Loucy (cell line): ENCODE measurements at regions not wholly inside any gene's neighbourhood (a gene's known extent, or its start where the extent isn't known, plus 50 kb on each side); places are given as distances from the start of the nearest gene placed in this dataset.
"Not testable (repeated sequence)": the region's sequence is repeated elsewhere in the genome, so short reads cannot be mapped to it uniquely, and the experiment has no call there.

Experiments used
- H2AFZ ChIP-seq: fragments of 200-600 bp; sonication (generic); 2 replicates; pipeline ENCODE4 v1.6.0; 2016; ENCODE audit warnings: antibody characterized with exemption, mild to moderate bottlenecking, low read length, moderate library complexity
- H3F3A ChIP-seq: fragments of 200-600 bp; 2 replicates; pipeline ENCODE4 v1.6.0; 2016; ENCODE audit warnings: antibody characterized with exemption, low read depth, mild to moderate bottlenecking
- H3K27me3 ChIP-seq: fragments of 200-600 bp; sonication (generic); 2 replicates; pipeline ENCODE4 v1.6.1; 2014; ENCODE audit warnings: low read length, mild to moderate bottlenecking; ENCODE audit not compliant: insufficient read depth, poor library complexity, severe bottlenecking
- H3K36me3 ChIP-seq: fragments of 200-600 bp; sonication (generic); 2 replicates; pipeline ENCODE4 v1.6.1; 2016; ENCODE audit warnings: low read length; ENCODE audit not compliant: insufficient read depth
- H3K4me1 ChIP-seq: fragments of 200-600 bp; sonication (generic); 2 replicates; pipeline ENCODE4 v1.5.1; 2014; ENCODE audit warnings: low read length, mild to moderate bottlenecking; ENCODE audit not compliant: insufficient read depth, poor library complexity, severe bottlenecking
- H3K4me2 ChIP-seq: fragments of 200-600 bp; sonication (generic); 2 replicates; pipeline ENCODE4 v1.6.0; 2014; ENCODE audit warnings: antibody characterized with exemption, low read length, low read depth, mild to moderate bottlenecking; ENCODE audit not compliant: poor library complexity, severe bottlenecking
- H3K4me3 ChIP-seq: fragments of 200-600 bp; sonication (generic); 2 replicates; pipeline ENCODE4 v1.5.1; 2014; ENCODE audit warnings: low read length, mild to moderate bottlenecking, mixed read lengths; ENCODE audit not compliant: poor library complexity, severe bottlenecking
- H3K79me2 ChIP-seq: fragments of 200-600 bp; sonication (generic); 2 replicates; pipeline ENCODE4 v1.6.1; 2014; ENCODE audit warnings: low read length; ENCODE audit not compliant: insufficient read depth
- H3K9ac ChIP-seq: fragments of 200-600 bp; sonication (generic); 2 replicates; pipeline ENCODE4 v1.6.0; 2014; ENCODE audit warnings: mild to moderate bottlenecking, low read depth, low read length, moderate library complexity; ENCODE audit not compliant: poor library complexity, severe bottlenecking
- H3K9me2 ChIP-seq: fragments of 200-600 bp; sonication (generic); replicated peaks from 2 replicates; pipeline ENCODE4 v1.6.1; 2016; ENCODE audit warnings: low read depth, low read length, mixed read lengths
- H3K9me3 ChIP-seq: fragments of 200-600 bp; sonication (generic); 2 replicates; pipeline ENCODE4 v1.6.1; 2014; ENCODE audit warnings: mild to moderate bottlenecking, antibody characterized with exemption, low read length, low read depth; ENCODE audit not compliant: insufficient read depth
- H4K20me1 ChIP-seq: fragments of 200-600 bp; sonication (generic); 2 replicates; pipeline ENCODE4 v1.6.0; 2014; ENCODE audit warnings: antibody characterized with exemption, low read length, mild to moderate bottlenecking; ENCODE audit not compliant: insufficient read depth, poor library complexity, severe bottlenecking
- EZH2phosphoT487 ChIP-seq: fragments of 200-600 bp; IDR thresholded peaks from 2 replicates; pipeline ENCODE4 v1.6.1; 2018; ENCODE audit warnings: antibody characterized with exemption, mild to moderate bottlenecking, moderate library complexity, borderline replicate concordance
- TF ChIP-seq, protein P1 (sequence below): fragments of 200-600 bp; sonication (generic); conservative IDR thresholded peaks from 2 replicates; pipeline ENCODE4 v1.5.1; 2014; ENCODE audit warnings: mild to moderate bottlenecking, antibody characterized with exemption, low read length

DNA sequence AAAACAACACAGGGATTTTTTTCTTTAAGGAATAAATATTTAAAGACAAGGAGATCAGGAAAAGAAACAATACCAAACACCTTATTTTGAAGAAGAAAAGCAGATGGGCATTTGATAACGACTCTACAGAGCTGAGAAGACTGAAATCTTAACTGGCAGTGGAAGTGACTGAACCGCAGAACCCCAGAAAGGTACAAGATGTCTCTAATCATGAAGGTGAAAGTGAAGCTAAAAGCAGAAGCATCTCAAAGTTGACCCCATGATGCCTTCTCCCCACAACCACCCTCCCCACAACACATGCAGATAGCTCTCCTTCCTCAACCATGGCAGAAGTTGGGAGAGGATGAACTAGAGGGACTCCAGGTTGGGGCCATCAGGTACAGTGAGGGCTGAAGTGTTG lies 129.6 kb downstream of the ZNF648 start:
- H2AFZ ChIP-seq = no peak overlapping the region

DNA sequence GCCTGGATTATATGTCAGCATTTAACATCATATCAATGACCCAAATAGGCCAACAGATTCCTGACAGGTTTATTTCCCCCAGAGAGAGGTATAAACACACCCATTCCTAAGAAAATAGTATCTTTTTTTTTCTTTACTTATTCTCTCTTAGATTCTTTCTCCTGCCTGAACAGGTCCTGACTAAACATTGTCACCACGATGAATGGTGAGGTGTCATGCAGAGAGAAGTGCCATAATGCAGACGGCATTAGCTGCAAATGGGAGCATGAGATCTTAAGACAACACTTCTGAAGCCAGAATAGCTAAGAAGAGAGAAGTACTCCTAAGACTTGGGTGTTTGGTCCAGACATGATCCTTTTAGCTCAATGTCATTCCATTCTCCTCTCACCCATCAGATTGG lies 131.3 kb downstream of the ZNF648 start:
- Histone ChIP-seq H2AFZ (no peak overlapping the region), H3K4me1 (no peaks in the 10 kb centered on the region)

More for the DNA sequence above, 129.6 kb downstream of the ZNF648 start:
- no peak overlapping the region for H3K4me2 ChIP-seq
- no peak for TF ChIP-seq EZH2phosphoT487
- TF ChIP-seq, protein P1, sequence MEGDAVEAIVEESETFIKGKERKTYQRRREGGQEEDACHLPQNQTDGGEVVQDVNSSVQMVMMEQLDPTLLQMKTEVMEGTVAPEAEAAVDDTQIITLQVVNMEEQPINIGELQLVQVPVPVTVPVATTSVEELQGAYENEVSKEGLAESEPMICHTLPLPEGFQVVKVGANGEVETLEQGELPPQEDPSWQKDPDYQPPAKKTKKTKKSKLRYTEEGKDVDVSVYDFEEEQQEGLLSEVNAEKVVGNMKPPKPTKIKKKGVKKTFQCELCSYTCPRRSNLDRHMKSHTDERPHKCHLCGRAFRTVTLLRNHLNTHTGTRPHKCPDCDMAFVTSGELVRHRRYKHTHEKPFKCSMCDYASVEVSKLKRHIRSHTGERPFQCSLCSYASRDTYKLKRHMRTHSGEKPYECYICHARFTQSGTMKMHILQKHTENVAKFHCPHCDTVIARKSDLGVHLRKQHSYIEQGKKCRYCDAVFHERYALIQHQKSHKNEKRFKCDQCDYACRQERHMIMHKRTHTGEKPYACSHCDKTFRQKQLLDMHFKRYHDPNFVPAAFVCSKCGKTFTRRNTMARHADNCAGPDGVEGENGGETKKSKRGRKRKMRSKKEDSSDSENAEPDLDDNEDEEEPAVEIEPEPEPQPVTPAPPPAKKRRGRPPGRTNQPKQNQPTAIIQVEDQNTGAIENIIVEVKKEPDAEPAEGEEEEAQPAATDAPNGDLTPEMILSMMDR = no peak
- H3K9me3 ChIP-seq = no peaks in the 10 kb centered on the region
- H3K4me3 ChIP-seq = no peak overlapping the region
- H3K36me3 ChIP-seq = no peaks in the 10 kb centered on the region
- no peaks in the 10 kb centered on the region for H3F3A ChIP-seq
- no peaks in the 10 kb centered on the region for H3K79me2 ChIP-seq
- H4K20me1 ChIP-seq = no peaks in the 10 kb centered on the region
- H3K9ac ChIP-seq = no peak overlapping the region
- no peaks in the 10 kb centered on the region for H3K9me2 ChIP-seq
- no peaks in the 10 kb centered on the region for H3K4me1 ChIP-seq
- H3K27me3 ChIP-seq = no peaks in the 10 kb centered on the region

DNA sequence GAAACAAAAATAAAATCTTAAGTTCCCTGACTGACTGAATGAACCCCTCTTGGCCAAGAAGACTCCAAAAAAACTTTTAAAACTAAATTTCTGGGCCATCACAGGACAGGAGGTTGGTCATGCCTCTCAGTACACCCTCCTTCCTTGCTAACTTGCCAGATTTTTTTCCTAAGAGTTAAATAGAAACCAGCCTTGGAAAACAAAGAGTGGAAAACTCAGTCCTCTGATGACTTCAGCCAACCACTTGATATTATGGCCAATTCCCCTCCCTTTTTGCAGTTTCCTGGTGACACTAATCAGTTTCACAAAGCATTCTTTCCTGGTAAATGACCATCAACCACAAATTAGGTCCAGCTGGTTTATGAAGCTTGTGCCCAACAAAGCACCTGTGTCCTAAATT lies 134.8 kb downstream of the ZNF648 start:
- H3K4me3 ChIP-seq = no peak overlapping the region
- no peaks in the 10 kb centered on the region for H3K9me3 ChIP-seq
- no peaks in the 10 kb centered on the region for H4K20me1 ChIP-seq
- H3K27me3 ChIP-seq = no peaks in the 10 kb centered on the region
- no peaks in the 10 kb centered on the region for H3K4me1 ChIP-seq
- TF ChIP-seq EZH2phosphoT487 = no peak
- TF ChIP-seq, protein P1 = no peak
- H2AFZ ChIP-seq = no peak overlapping the region
- H3F3A ChIP-seq = no peaks in the 10 kb centered on the region
- H3K9ac ChIP-seq = no peak overlapping the region
- H3K79me2 ChIP-seq = no peaks in the 10 kb centered on the region
- H3K9me2 ChIP-seq = no peaks in the 10 kb centered on the region
- no peak overlapping the region for H3K4me2 ChIP-seq
- no peaks in the 10 kb centered on the region for H3K36me3 ChIP-seq

More for the DNA sequence above, 131.3 kb downstream of the ZNF648 start:
- Histone ChIP-seq H3K79me2 (no peaks in the 10 kb centered on the region), H3K9ac (no peak overlapping the region), H3K9me3 (no peaks in the 10 kb centered on the region), H3K36me3 (no peaks in the 10 kb centered on the region), H3K4me3 (no peak overlapping the region), H3K9me2 (no peaks in the 10 kb centered on the region), H3F3A (no peaks in the 10 kb centered on the region), H3K27me3 (no peaks in the 10 kb centered on the region), H4K20me1 (no peaks in the 10 kb centered on the region), H3K4me2 (no peak overlapping the region)
- TF ChIP-seq, protein P1 = no peak
- TF ChIP-seq EZH2phosphoT487 = no peak

DNA sequence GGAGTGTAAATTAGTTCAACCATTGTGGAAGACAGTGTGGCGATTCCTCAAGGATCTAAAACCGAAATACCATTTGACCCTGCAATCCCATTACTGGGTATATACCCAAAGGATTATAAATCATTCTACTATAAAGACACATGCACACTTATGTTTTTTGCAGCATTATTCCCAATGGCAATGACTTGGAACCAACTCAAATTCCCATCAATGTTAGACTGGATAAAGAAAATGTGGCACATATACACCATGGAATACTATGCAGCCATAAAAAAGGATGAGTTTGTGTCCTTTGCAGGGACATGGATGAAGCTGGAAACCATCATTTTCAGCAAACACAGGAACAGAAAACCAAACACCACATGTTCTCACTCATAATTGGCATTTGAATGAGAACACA lies 137.5 kb downstream of the ZNF648 start:
- not testable (repeated sequence) for H4K20me1 ChIP-seq, H3K9ac ChIP-seq, H3K9me2 ChIP-seq, H3K4me1 ChIP-seq, H3K27me3 ChIP-seq, H2AFZ ChIP-seq, H3F3A ChIP-seq, H3K4me3 ChIP-seq, H3K79me2 ChIP-seq, H3K36me3 ChIP-seq, H3K4me2 ChIP-seq, H3K9me3 ChIP-seq
